ENCODE measurements at regions not wholly inside any gene's neighbourhood (a gene's known extent, or its start where the extent isn't known, plus 50 kb on each side); places are given as distances from the start of the nearest gene placed in this dataset.

GRCh38 chr1:58006421-58007046 lies 540.0 kb downstream of the OMA1 start:
- TF ChIP-seq TAF1 (conservative IDR thresholded peaks at IDR 0.05): no peak
- TF ChIP-seq HNF4A (conservative IDR thresholded peaks at IDR 0.05): no peak
- no peak for TF ChIP-seq MAX (IDR thresholded peaks at IDR 0.05)
- no peak for TF ChIP-seq FOXA1 (IDR thresholded peaks at IDR 0.05)
- no peak for TF ChIP-seq RXRA (IDR thresholded peaks at IDR 0.05)
- no peak for TF ChIP-seq NR2F2 (IDR thresholded peaks at IDR 0.05)
- TF ChIP-seq JUND (IDR thresholded peaks at IDR 0.05): no peak
- no peak for TF ChIP-seq HNF4G (IDR thresholded peaks at IDR 0.05)
- no peak for TF ChIP-seq CTCF (IDR thresholded peaks at IDR 0.05; ENCODE audit: low read depth, low read length, missing input control)
- no peak for TF ChIP-seq SP1 (IDR thresholded peaks at IDR 0.05)
- TF ChIP-seq YY1 (IDR thresholded peaks at IDR 0.05): no peak
- H3K27ac ChIP-seq (ENCODE audit: low read depth in 1 of 2, low read length in 2 of 2): no peak overlapping the region
- H3K36me3 ChIP-seq (ENCODE audit: control insufficient read depth in 4 of 4, insufficient read depth in 3 of 4, low read depth in 1 of 4, low read length in 3 of 4): no peaks in the 10 kb centered on the region
- no peaks in the 10 kb centered on the region for H3K4me1 ChIP-seq (ENCODE audit: control insufficient read depth in 4 of 4, insufficient read depth in 4 of 4, low read length in 3 of 4)
- DNase-seq (ENCODE audit: low spot score): no peak
- 74% methylated on average over 4 of the region's 4 CpGs for WGBS
- no peaks in the 10 kb centered on the region for H3K27me3 ChIP-seq (ENCODE audit: control insufficient read depth in 4 of 4, insufficient read depth in 4 of 4, low read length in 3 of 4)
- H3K9ac ChIP-seq (ENCODE audit: low read depth in 1 of 2, low read length in 2 of 2): no peak overlapping the region
- no peak overlapping the region for H3K4me3 ChIP-seq (ENCODE audit: low read depth in 1 of 3, low read length in 3 of 3)
- H3K9me3 ChIP-seq (ENCODE audit: control insufficient read depth in 4 of 4, low read length in 3 of 4): no peaks in the 10 kb centered on the region

GRCh38 chr1:58005212-58005611 lies 541.3 kb downstream of the OMA1 start:
- Histone ChIP-seq H3K27me3 (ENCODE audit: control insufficient read depth in 4 of 4, insufficient read depth in 4 of 4, low read length in 3 of 4) (no peaks in the 10 kb centered on the region), H3K4me3 (ENCODE audit: low read depth in 1 of 3, low read length in 3 of 3) (no peak overlapping the region), H3K9me3 (ENCODE audit: control insufficient read depth in 4 of 4, low read length in 3 of 4) (no peaks in the 10 kb centered on the region), H3K27ac (ENCODE audit: low read depth in 1 of 2, low read length in 2 of 2) (no peak overlapping the region), H3K36me3 (ENCODE audit: control insufficient read depth in 4 of 4, insufficient read depth in 3 of 4, low read depth in 1 of 4, low read length in 3 of 4) (no peaks in the 10 kb centered on the region), H3K9ac (ENCODE audit: low read depth in 1 of 2, low read length in 2 of 2) (no peak overlapping the region), H3K4me1 (ENCODE audit: control insufficient read depth in 4 of 4, insufficient read depth in 4 of 4, low read length in 3 of 4) (no peaks in the 10 kb centered on the region)
- no peak for DNase-seq (ENCODE audit: low spot score)
- no peak for TF ChIP-seq GABPA (IDR thresholded peaks at IDR 0.05 in 1 of 2, conservative IDR thresholded peaks at IDR 0.05 in 1 of 2)
- no peak for TF ChIP-seq CTCF (IDR thresholded peaks at IDR 0.05; ENCODE audit: low read depth, low read length, missing input control)
- no peak for TF ChIP-seq MAX (IDR thresholded peaks at IDR 0.05)
- no peak for TF ChIP-seq JUND (IDR thresholded peaks at IDR 0.05)
- no peak for TF ChIP-seq YY1 (IDR thresholded peaks at IDR 0.05)
- no peak for TF ChIP-seq ATF3 (IDR thresholded peaks at IDR 0.05)
- TF ChIP-seq NR2F2 (IDR thresholded peaks at IDR 0.05): no peak
- no peak for TF ChIP-seq REST (IDR thresholded peaks at IDR 0.05)
- no peak for TF ChIP-seq RXRA (IDR thresholded peaks at IDR 0.05)
- TF ChIP-seq FOXA2 (IDR thresholded peaks at IDR 0.05): no peak
- no peak for TF ChIP-seq EGR1 (IDR thresholded peaks at IDR 0.05; ENCODE audit: low read depth in 2 of 2)
- no peak for TF ChIP-seq FOXA1 (IDR thresholded peaks at IDR 0.05)
- no peak for TF ChIP-seq TAF1 (conservative IDR thresholded peaks at IDR 0.05)
- no peak for TF ChIP-seq SP1 (IDR thresholded peaks at IDR 0.05)
- no peak for TF ChIP-seq HNF4G (IDR thresholded peaks at IDR 0.05)
- no peak for TF ChIP-seq RAD21 (IDR thresholded peaks at IDR 0.05)
- no peak for TF ChIP-seq ZBTB33 (IDR thresholded peaks at IDR 0.05)
- TF ChIP-seq HNF4A (conservative IDR thresholded peaks at IDR 0.05): no peak
- WGBS: 50% methylated on average over 2 of the region's 2 CpGs

All from liver (tissue), 8 donors.